H1 (cell line): ENCODE measurements at regions not wholly inside any gene's neighbourhood (a gene's known extent, or its start where the extent isn't known, plus 50 kb on each side); places are given as distances from the start of the nearest gene placed in this dataset.

ENCODE experiments used
- BCL11A ChIP-seq, 2 experiments: IDR thresholded peaks; one replicate each; pipeline ENCODE4 v1.6.1; 2011; ENCODE audit warnings: low read depth in 2 of 2, low read length in 2 of 2, mild to moderate bottlenecking in 2 of 2
- CBX5 ChIP-seq: fragments of 300-800, 300-1000 bp; sonication (generic); IDR thresholded peaks from 2 replicates; pipeline ENCODE4 v1.7.1; 2016; ENCODE audit warnings: antibody characterized with exemption, low read length, low read depth
- EP300 ChIP-seq, 2 experiments: IDR thresholded peaks; 1 replicate in 1 of 2; 2 replicates in 1 of 2; pipeline ENCODE4 v1.6.1; 2011 to 2012; ENCODE audit warnings: low read depth in 2 of 2, low read length in 2 of 2, mild to moderate bottlenecking in 2 of 2, borderline replicate concordance in 1 of 2, inconsistent platforms in 1 of 2, moderate library complexity in 1 of 2
- POLR2AphosphoS5 ChIP-seq: IDR thresholded peaks from 2 replicates; pipeline ENCODE4 v1.6.1; 2011; ENCODE audit warnings: low read depth, low read length
- RAD21 ChIP-seq, 2 experiments: IDR thresholded peaks in 1 of 2; conservative IDR thresholded peaks in 1 of 2; 2 replicates each; pipeline ENCODE4 v1.6.1; 2011; ENCODE audit warnings: low read depth in 2 of 2, low read length in 2 of 2, improper control_type of control experiment in 1 of 2, inconsistent platforms in 1 of 2, mild to moderate bottlenecking in 1 of 2, moderate library complexity in 1 of 2
- TAF1 ChIP-seq: IDR thresholded peaks from 2 replicates; pipeline ENCODE4 v1.6.1; 2011; ENCODE audit warnings: mild to moderate bottlenecking, low read depth, low read length
- TF ChIP-seq, protein P1 (sequence below), 3 experiments: IDR thresholded peaks; 1 replicate in 2 of 3; 2 replicates in 1 of 3; pipeline versions ENCODE4 v1.5.1 to v1.6.1; 2011; ENCODE audit warnings: low read length in 3 of 3, mild to moderate bottlenecking in 3 of 3, inconsistent platforms in 2 of 3, low read depth in 1 of 3, moderate library complexity in 1 of 3; ENCODE audit not compliant: insufficient read depth in 1 of 3; ENCODE audit errors: control extremely low read depth in 1 of 3

DNA sequence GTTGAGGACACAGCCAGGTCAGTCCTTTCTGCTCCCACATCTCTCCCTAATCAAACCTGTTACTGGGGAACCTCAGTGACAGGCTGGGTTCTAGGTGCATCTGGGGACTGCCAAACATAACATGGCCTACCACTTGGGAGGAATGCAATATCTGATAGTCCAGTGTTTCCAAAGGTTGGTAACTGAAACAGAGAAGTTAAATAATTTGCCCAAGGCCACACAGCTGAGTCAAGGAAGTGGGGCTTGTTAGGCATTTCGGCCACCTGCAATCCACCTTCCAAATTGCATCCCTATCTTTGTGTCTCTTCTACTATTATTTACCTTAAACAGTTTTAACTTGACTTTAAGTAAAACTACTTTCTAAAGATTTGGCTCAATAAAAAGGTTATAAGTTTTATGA lies 731.3 kb downstream of the UQCRFS1 start:
- TF ChIP-seq BCL11A (IDR thresholded peaks at IDR 0.05; ENCODE audit: low read depth in 2 of 2, low read length in 2 of 2): no peak
- TF ChIP-seq, protein P1, sequence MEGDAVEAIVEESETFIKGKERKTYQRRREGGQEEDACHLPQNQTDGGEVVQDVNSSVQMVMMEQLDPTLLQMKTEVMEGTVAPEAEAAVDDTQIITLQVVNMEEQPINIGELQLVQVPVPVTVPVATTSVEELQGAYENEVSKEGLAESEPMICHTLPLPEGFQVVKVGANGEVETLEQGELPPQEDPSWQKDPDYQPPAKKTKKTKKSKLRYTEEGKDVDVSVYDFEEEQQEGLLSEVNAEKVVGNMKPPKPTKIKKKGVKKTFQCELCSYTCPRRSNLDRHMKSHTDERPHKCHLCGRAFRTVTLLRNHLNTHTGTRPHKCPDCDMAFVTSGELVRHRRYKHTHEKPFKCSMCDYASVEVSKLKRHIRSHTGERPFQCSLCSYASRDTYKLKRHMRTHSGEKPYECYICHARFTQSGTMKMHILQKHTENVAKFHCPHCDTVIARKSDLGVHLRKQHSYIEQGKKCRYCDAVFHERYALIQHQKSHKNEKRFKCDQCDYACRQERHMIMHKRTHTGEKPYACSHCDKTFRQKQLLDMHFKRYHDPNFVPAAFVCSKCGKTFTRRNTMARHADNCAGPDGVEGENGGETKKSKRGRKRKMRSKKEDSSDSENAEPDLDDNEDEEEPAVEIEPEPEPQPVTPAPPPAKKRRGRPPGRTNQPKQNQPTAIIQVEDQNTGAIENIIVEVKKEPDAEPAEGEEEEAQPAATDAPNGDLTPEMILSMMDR (IDR thresholded peaks at IDR 0.05; ENCODE audit: control extremely low read depth in 1 of 3, insufficient read depth in 1 of 3, low read depth in 1 of 3, low read length in 3 of 3): no peak
- TF ChIP-seq EP300 (IDR thresholded peaks at IDR 0.05; ENCODE audit: borderline replicate concordance in 1 of 2, low read depth in 2 of 2, low read length in 2 of 2): no peak
- no peak for TF ChIP-seq POLR2AphosphoS5
- no peak for TF ChIP-seq RAD21 (IDR thresholded peaks at IDR 0.05 in 1 of 2, conservative IDR thresholded peaks at IDR 0.05 in 1 of 2; ENCODE audit: low read depth in 2 of 2, low read length in 2 of 2)
- TF ChIP-seq TAF1: no peak
- no peak for TF ChIP-seq CBX5
